Transverse colon (tissue), 3 donors: ENCODE measurements at regions not wholly inside any gene's neighbourhood (a gene's known extent, or its start where the extent isn't known, plus 50 kb on each side); places are given as distances from the start of the nearest gene placed in this dataset.

Source experiments
- CTCF ChIP-seq, 5 experiments: fragments of 200-600 bp in 3 of 5; fragments of 450-650 bp in 2 of 5; sonication (generic) in 3 of 5; IDR thresholded peaks; 1 replicate in 2 of 5; 2 replicates in 3 of 5; pipeline ENCODE4 v1.5.1; 2016 to 2017; ENCODE audit warnings: antibody characterized with exemption in 5 of 5, inconsistent platforms in 3 of 5, mild to moderate bottlenecking in 2 of 5, moderate library complexity in 1 of 5
- POLR2A ChIP-seq: fragments of 450-650 bp; IDR thresholded peaks from one replicate; pipeline ENCODE4 v1.6.1; 2016; ENCODE audit warnings: antibody characterized with exemption, mild to moderate bottlenecking, moderate library complexity

GRCh38 chr14:100423317-100424010, 100.3 kb downstream of the SLC25A47 start:
- TF ChIP-seq CTCF (IDR thresholded peaks at IDR 0.05) (no peak), POLR2A (no peak)
